Parathyroid adenoma (tissue), 2 donors: ENCODE measurements at regions not wholly inside any gene's neighbourhood (a gene's known extent, or its start where the extent isn't known, plus 50 kb on each side); places are given as distances from the start of the nearest gene placed in this dataset.
"Not testable (repeated sequence)": the region's sequence is repeated elsewhere in the genome, so short reads cannot be mapped to it uniquely, and the experiment has no call there.

Experiments
- H2AFZ ChIP-seq: fragments of 300-600 bp; sonication (generic); one replicate; pipeline ENCODE4 v1.7.0; 2017; ENCODE audit warnings: antibody characterized with exemption, mild to moderate bottlenecking
- H3K27ac ChIP-seq: fragments of 300-600 bp; sonication (generic); one replicate; pipeline ENCODE4 v1.7.0; 2017
- H3K27me3 ChIP-seq: fragments of 300-600 bp; sonication (generic); one replicate; pipeline ENCODE4 v1.7.0; 2017; ENCODE audit warnings: low read length; ENCODE audit not compliant: control insufficient read depth, insufficient read depth
- H3K36me3 ChIP-seq: fragments of 300-600 bp; sonication (generic); one replicate; pipeline ENCODE4 v1.7.0; 2017; ENCODE audit warnings: low read length; ENCODE audit not compliant: control insufficient read depth, insufficient read depth
- H3K4me1 ChIP-seq: fragments of 300-600 bp; sonication (generic); one replicate; pipeline ENCODE4 v1.7.0; 2017; ENCODE audit warnings: control low read depth
- H3K4me2 ChIP-seq: fragments of 300-600 bp; sonication (generic); one replicate; pipeline ENCODE4 v1.7.0; 2017; ENCODE audit warnings: low read length
- H3K4me3 ChIP-seq: fragments of 300-600 bp; sonication (generic); one replicate; pipeline ENCODE4 v1.7.0; 2017; ENCODE audit warnings: low read depth, low read length
- H3K79me2 ChIP-seq: fragments of 300-600 bp; sonication (generic); one replicate; pipeline ENCODE4 v1.7.0; 2017; ENCODE audit warnings: control low read depth
- H3K9ac ChIP-seq: fragments of 300-600 bp; sonication (generic); one replicate; pipeline ENCODE4 v1.7.0; 2017; ENCODE audit warnings: mild to moderate bottlenecking
- H3K9me3 ChIP-seq: fragments of 300-600 bp; sonication (generic); one replicate; pipeline ENCODE4 v1.7.0; 2017; ENCODE audit warnings: low read length; ENCODE audit not compliant: control insufficient read depth
- TF ChIP-seq, protein P1 (sequence below): fragments of 300-600 bp; sonication (generic); IDR thresholded peaks from one replicate; pipeline ENCODE4 v1.7.0; 2017; ENCODE audit warnings: antibody characterized with exemption, mild to moderate bottlenecking
- donor health status: primary hyperparathyroidism.

DNA sequence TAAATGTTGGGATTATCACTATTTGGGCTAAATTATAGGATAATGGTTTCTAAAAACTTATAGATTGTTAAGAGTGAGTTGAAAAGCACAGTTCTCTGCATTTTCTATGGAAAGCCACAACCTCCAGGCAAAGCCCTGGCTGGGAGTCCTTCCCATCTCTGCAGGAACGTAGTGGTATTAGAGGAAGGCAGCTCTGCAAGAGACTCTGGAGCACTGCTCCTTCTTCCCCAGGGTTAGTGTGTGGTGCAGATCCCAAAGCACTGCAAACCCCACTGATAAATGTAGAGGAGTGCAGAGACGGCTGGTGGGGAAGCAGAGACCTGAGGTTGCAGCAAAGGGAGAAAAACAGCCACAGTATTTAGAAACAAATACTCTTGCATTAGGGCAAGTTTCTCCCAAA is 225.3 kb downstream of the TINAG start:
- no peak overlapping the region for H2AFZ ChIP-seq
- TF ChIP-seq, protein P1, sequence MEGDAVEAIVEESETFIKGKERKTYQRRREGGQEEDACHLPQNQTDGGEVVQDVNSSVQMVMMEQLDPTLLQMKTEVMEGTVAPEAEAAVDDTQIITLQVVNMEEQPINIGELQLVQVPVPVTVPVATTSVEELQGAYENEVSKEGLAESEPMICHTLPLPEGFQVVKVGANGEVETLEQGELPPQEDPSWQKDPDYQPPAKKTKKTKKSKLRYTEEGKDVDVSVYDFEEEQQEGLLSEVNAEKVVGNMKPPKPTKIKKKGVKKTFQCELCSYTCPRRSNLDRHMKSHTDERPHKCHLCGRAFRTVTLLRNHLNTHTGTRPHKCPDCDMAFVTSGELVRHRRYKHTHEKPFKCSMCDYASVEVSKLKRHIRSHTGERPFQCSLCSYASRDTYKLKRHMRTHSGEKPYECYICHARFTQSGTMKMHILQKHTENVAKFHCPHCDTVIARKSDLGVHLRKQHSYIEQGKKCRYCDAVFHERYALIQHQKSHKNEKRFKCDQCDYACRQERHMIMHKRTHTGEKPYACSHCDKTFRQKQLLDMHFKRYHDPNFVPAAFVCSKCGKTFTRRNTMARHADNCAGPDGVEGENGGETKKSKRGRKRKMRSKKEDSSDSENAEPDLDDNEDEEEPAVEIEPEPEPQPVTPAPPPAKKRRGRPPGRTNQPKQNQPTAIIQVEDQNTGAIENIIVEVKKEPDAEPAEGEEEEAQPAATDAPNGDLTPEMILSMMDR, result no peak

DNA sequence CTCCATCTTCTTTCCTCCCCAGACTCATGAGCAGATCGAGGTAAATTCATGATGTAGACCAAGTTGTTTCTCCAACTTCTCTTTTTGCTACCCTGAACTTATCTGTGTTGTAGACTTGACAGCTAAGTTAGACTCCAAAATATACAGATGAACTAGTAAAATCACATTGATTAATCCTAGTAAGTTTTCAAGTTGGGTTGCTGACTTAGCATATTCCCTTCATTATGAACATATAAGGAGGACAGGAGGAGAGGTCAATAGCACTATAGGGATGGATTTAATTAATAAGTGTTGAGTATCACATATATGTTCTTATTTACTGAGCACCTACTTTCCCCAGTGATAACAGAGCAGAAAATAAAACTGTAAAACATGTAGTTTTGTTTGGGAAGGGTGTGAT is 227.3 kb downstream of the TINAG start:
- Histone ChIP-seq H3K27me3 (no peaks in the 10 kb centered on the region), H3K4me2 (no peak overlapping the region), H3K4me1 (no peaks in the 10 kb centered on the region), H2AFZ (no peak overlapping the region), H3K9ac (no peak overlapping the region), H3K36me3 (no peaks in the 10 kb centered on the region), H3K4me3 (no peak overlapping the region), H3K9me3 (no peaks in the 10 kb centered on the region), H3K79me2 (no peaks in the 10 kb centered on the region), H3K27ac (no peak overlapping the region)
- TF ChIP-seq, protein P1, result no peak

More for the DNA sequence above, 225.3 kb downstream of the TINAG start:
- no peak overlapping the region for H3K27ac ChIP-seq
- H3K36me3 ChIP-seq, result no peaks in the 10 kb centered on the region
- H3K9ac ChIP-seq, result no peak overlapping the region
- no peak overlapping the region for H3K4me2 ChIP-seq
- H3K4me3 ChIP-seq, result no peak overlapping the region
- H3K27me3 ChIP-seq, result no peaks in the 10 kb centered on the region
- no peaks in the 10 kb centered on the region for H3K4me1 ChIP-seq
- no peaks in the 10 kb centered on the region for H3K79me2 ChIP-seq
- no peaks in the 10 kb centered on the region for H3K9me3 ChIP-seq

DNA sequence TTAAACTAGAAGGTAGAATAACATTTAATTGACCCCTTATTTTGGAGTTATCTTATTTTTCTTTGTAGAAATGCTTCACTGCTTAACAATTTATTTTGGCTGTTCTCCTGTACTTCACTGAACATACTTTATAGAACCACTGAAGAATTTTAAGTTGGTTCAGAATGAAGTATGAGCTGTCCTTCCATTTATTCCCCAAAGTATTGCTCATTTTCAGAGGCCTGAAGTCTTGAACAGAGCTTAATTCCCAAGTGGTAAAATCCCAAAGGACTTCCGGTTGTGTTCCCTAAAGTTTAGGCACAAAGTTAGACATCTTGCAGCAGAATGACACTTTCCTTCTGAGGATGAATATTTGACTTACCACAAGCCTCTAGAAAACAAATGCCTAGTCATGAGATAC is 233.3 kb downstream of the TINAG start:
- Histone ChIP-seq H3K4me3 (no peak overlapping the region), H3K27me3 (no peaks in the 10 kb centered on the region), H3K4me2 (no peak overlapping the region), H3K36me3 (no peaks in the 10 kb centered on the region), H3K79me2 (no peaks in the 10 kb centered on the region), H3K9ac (no peak overlapping the region), H3K4me1 (no peaks in the 10 kb centered on the region), H3K27ac (no peak overlapping the region), H3K9me3 (no peaks in the 10 kb centered on the region), H2AFZ (no peak overlapping the region)
- TF ChIP-seq, protein P1, result no peak

DNA sequence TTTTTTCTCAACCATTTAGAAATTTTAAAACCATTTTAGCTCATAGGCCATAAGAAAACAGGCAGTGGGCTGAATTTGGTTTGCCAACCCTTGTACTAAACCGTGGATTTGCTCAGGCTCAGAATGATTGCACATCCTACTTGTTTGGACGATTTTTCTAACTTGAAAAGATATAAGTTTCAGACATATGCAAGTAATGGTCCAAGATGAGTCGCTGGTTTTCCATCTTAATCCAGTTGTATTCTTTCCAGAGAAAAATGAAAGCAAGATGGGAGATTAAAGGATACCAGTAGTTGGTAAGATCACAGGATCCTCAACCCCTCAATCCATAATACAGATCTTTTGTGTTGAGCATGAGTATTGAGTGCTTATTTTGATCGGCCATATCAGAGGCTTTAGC is 250.9 kb downstream of the TINAG start:
- no peak overlapping the region for H2AFZ ChIP-seq
- no peaks in the 10 kb centered on the region for H3K9me3 ChIP-seq
- no peak overlapping the region for H3K4me3 ChIP-seq
- H3K9ac ChIP-seq, result no peak overlapping the region
- no peaks in the 10 kb centered on the region for H3K27me3 ChIP-seq
- no peak overlapping the region for H3K4me2 ChIP-seq
- TF ChIP-seq, protein P1, result no peak
- H3K36me3 ChIP-seq, result no peaks in the 10 kb centered on the region
- H3K79me2 ChIP-seq, result no peaks in the 10 kb centered on the region
- H3K4me1 ChIP-seq, result no peaks in the 10 kb centered on the region
- H3K27ac ChIP-seq, result no peak overlapping the region

DNA sequence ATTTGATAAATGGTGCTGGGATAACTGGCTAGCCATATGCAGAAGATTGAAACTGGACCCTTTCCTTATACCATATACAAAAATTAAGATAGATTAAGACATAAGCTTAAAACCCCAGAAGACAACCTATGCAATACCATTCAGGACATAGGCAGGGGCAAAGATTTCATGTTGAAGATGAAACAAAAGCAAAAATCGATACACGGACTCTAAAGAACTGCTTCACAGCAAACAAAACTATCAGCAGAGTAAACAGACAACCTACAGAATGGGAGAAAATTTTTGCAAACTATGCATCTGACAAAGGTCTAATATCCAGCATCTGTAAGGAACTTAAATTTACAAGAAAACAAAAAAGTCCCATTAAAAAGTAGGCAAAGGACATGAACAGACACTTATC is 255.9 kb downstream of the TINAG start:
- H3K9ac ChIP-seq, H3K36me3 ChIP-seq, H3K79me2 ChIP-seq, H3K4me1 ChIP-seq, H3K4me3 ChIP-seq, H2AFZ ChIP-seq, H3K27me3 ChIP-seq, H3K9me3 ChIP-seq, H3K27ac ChIP-seq, H3K4me2 ChIP-seq: not testable (repeated sequence)
